Stimulated activated memory B cell treated with anti-CD40 and anti-IgM and Interleukin-4, amounts not matched to agents 10 μg/mL and 1 μg/mL and 100 μg/mL, for 72 hours (primary cell): ENCODE measurements at regions not wholly inside any gene's neighbourhood (a gene's known extent, or its start where the extent isn't known, plus 50 kb on each side); places are given as distances from the start of the nearest gene placed in this dataset.
"Not testable (repeated sequence)": the region's sequence is repeated elsewhere in the genome, so short reads cannot be mapped to it uniquely, and the experiment has no call there.

Source experiments
- ATAC-seq: fragments of 150-1000 bp; cut with Tn5 transposase; 2 replicates; pipeline ENCODE4 v1.10.0; 2021
- H3K27ac Mint-ChIP-seq: one replicate; pipeline ENCODE4 v1.8.0; 2022; ENCODE audit warnings: mild to moderate bottlenecking, mixed read lengths
- H3K27me3 Mint-ChIP-seq: one replicate; pipeline ENCODE4 v1.8.0; 2022; ENCODE audit warnings: mixed read lengths
- H3K36me3 Mint-ChIP-seq: one replicate; pipeline ENCODE4 v1.8.0; 2022; ENCODE audit warnings: mixed read lengths
- H3K4me1 Mint-ChIP-seq: one replicate; pipeline ENCODE4 v1.8.0; 2022; ENCODE audit warnings: mixed read lengths
- H3K4me3 Mint-ChIP-seq: one replicate; pipeline ENCODE4 v1.8.0; 2022; ENCODE audit warnings: mild to moderate bottlenecking, moderate library complexity, mixed read lengths
- H3K9me3 Mint-ChIP-seq: one replicate; pipeline ENCODE4 v1.8.0; 2022; ENCODE audit warnings: mixed read lengths

DNA sequence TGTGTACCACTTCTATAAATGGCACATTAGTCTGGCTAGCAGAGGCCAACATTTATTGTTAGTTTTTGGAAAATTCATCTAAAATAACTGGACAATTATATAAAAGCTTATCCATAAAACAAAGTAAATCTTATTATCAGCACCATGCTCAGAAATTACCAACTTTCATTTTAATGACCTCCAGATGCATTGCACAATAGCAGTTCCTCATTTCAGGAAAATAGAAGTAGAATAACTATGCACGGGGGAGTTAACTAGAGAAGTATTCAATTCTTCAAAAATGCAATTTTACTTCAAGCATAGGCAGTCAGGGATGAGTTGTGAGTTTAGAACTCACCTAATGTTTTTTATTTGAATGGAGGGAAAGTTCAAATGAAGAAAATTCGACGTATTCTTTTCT is 1023.5 kb downstream of the PCDH17 start:
- no peak overlapping the region for H3K27ac Mint-ChIP-seq
- H3K36me3 Mint-ChIP-seq = no peaks in the 10 kb centered on the region
- peaks cover 3% of the 10 kb centered on the region for H3K9me3 Mint-ChIP-seq
- H3K27me3 Mint-ChIP-seq = no peaks in the 10 kb centered on the region
- no peaks in the 10 kb centered on the region for H3K4me1 Mint-ChIP-seq
- H3K4me3 Mint-ChIP-seq = no peak overlapping the region
- no peak for ATAC-seq

- H3K4me1 Mint-ChIP-seq = no peaks in the 10 kb centered on the region
- H3K9me3 Mint-ChIP-seq = peaks cover 8% of the 10 kb centered on the region
- H3K36me3 Mint-ChIP-seq = no peaks in the 10 kb centered on the region
These were observed 1029.3 kb downstream of the PCDH17 start for GRCh38 chr13:58660826-58661225.

DNA sequence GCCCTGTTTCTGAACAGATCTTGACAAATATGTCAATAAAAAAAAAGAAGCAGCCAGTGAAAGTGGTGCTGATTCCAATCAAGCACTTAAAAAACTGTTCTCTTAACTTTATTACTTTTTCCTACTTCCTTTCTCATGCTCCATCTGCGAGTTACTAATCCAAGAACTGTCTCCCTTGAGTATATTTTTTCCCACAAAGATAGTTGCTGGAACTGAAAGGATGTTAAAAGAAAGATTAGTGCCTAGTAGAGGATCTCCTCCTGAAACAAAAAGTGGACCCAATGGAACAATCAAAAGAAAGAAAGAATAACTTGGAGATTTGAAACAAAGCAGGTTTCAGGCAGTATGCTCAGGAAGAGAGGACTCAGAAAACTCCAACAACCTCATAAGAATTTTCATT is 1034.8 kb downstream of the PCDH17 start:
- H3K4me3 Mint-ChIP-seq = no peak overlapping the region

More at GRCh38 chr13:58660826-58661225, 1029.3 kb downstream of the PCDH17 start:
- ATAC-seq = no peak
- H3K27ac Mint-ChIP-seq = no peak overlapping the region
- no peaks in the 10 kb centered on the region for H3K27me3 Mint-ChIP-seq
- no peak overlapping the region for H3K4me3 Mint-ChIP-seq

GRCh38 chr13:58667096-58667495 is 1035.6 kb downstream of the PCDH17 start:
- no peaks in the 10 kb centered on the region for H3K4me1 Mint-ChIP-seq
- no peaks in the 10 kb centered on the region for H3K27me3 Mint-ChIP-seq
- no peak overlapping the region for H3K27ac Mint-ChIP-seq
- ATAC-seq = no peak
- peaks cover 5% of the 10 kb centered on the region for H3K9me3 Mint-ChIP-seq
- no peak overlapping the region for H3K4me3 Mint-ChIP-seq
- no peaks in the 10 kb centered on the region for H3K36me3 Mint-ChIP-seq

More for the DNA sequence above, 1034.8 kb downstream of the PCDH17 start:
- Mint-ChIP-seq H3K27ac (no peak overlapping the region), H3K9me3 (peaks cover 5% of the 10 kb centered on the region), H3K36me3 (no peaks in the 10 kb centered on the region), H3K4me1 (no peaks in the 10 kb centered on the region), H3K27me3 (no peaks in the 10 kb centered on the region)
- no peak for ATAC-seq

DNA sequence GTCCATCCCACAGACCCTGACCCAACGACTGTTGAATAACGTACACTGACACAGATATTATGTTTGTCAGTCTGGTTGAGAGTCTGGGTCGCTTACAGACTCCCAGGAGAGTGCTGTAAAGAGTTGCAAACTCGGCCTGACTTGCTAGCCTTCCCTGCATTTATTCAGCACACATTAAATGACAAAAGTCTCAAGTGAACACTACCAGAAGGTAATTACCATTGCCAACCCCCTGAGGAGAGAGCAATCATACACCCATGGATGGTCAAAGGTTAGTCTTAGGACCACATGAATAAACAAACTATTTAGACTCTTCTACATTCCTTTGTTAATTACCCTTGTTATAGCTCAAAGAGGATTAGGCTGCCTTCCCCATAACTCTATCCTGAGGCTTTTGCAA is 1048.6 kb downstream of the PCDH17 start:
- Mint-ChIP-seq H3K4me1 (no peaks in the 10 kb centered on the region), H3K27ac (no peak overlapping the region), H3K9me3 (peaks cover 2% of the 10 kb centered on the region), H3K27me3 (no peaks in the 10 kb centered on the region), H3K4me3 (no peak overlapping the region), H3K36me3 (no peaks in the 10 kb centered on the region)
- no peak for ATAC-seq

- no peaks in the 10 kb centered on the region for H3K36me3 Mint-ChIP-seq
- no peaks in the 10 kb centered on the region for H3K4me1 Mint-ChIP-seq
- no peak overlapping the region for H3K4me3 Mint-ChIP-seq
- H3K27me3 Mint-ChIP-seq = no peaks in the 10 kb centered on the region
- H3K9me3 Mint-ChIP-seq = peaks cover 2% of the 10 kb centered on the region
- no peak overlapping the region for H3K27ac Mint-ChIP-seq
- ATAC-seq = no peak
These were observed 1051.1 kb downstream of the PCDH17 start for GRCh38 chr13:58682616-58683015.

- Mint-ChIP-seq H3K27ac (no peak overlapping the region), H3K27me3 (no peaks in the 10 kb centered on the region), H3K9me3 (peaks cover 2% of the 10 kb centered on the region), H3K4me3 (no peak overlapping the region), H3K36me3 (no peaks in the 10 kb centered on the region), H3K4me1 (no peaks in the 10 kb centered on the region)
- no peak for ATAC-seq
These were observed 1055.6 kb downstream of the PCDH17 start for GRCh38 chr13:58687148-58687547.

- H3K4me3 Mint-ChIP-seq = no peak overlapping the region
- peaks cover 3% of the 10 kb centered on the region for H3K9me3 Mint-ChIP-seq
- no peak for ATAC-seq
- H3K27ac Mint-ChIP-seq = no peak overlapping the region
- H3K36me3 Mint-ChIP-seq = no peaks in the 10 kb centered on the region
- no peaks in the 10 kb centered on the region for H3K4me1 Mint-ChIP-seq
- H3K27me3 Mint-ChIP-seq = no peaks in the 10 kb centered on the region
These were observed 1067.0 kb downstream of the PCDH17 start for GRCh38 chr13:58698531-58698930.

- H3K9me3 Mint-ChIP-seq = peaks cover 9% of the 10 kb centered on the region
These were observed 1073.4 kb downstream of the PCDH17 start for GRCh38 chr13:58704953-58705352.

GRCh38 chr13:58706421-58706820 is 1074.9 kb downstream of the PCDH17 start:
- Mint-ChIP-seq H3K4me3 (no peak overlapping the region), H3K27me3 (no peaks in the 10 kb centered on the region), H3K9me3 (peaks cover 14% of the 10 kb centered on the region), H3K27ac (no peak overlapping the region), H3K36me3 (no peaks in the 10 kb centered on the region), H3K4me1 (no peaks in the 10 kb centered on the region)
- ATAC-seq = no peak

More at GRCh38 chr13:58704953-58705352, 1073.4 kb downstream of the PCDH17 start:
- no peak overlapping the region for H3K27ac Mint-ChIP-seq
- no peak for ATAC-seq
- no peaks in the 10 kb centered on the region for H3K4me1 Mint-ChIP-seq
- H3K36me3 Mint-ChIP-seq = no peaks in the 10 kb centered on the region
- no peak overlapping the region for H3K4me3 Mint-ChIP-seq
- no peaks in the 10 kb centered on the region for H3K27me3 Mint-ChIP-seq

GRCh38 chr13:58712191-58712590 is 1080.6 kb downstream of the PCDH17 start:
- Mint-ChIP-seq H3K4me3 (no peak overlapping the region), H3K27me3 (no peaks in the 10 kb centered on the region), H3K36me3 (no peaks in the 10 kb centered on the region), H3K4me1 (no peaks in the 10 kb centered on the region), H3K27ac (no peak overlapping the region), H3K9me3 (peaks cover 9% of the 10 kb centered on the region)
- no peak for ATAC-seq

- not testable (repeated sequence) for H3K27me3 Mint-ChIP-seq, ATAC-seq, H3K27ac Mint-ChIP-seq, H3K9me3 Mint-ChIP-seq, H3K36me3 Mint-ChIP-seq, H3K4me3 Mint-ChIP-seq, H3K4me1 Mint-ChIP-seq
These were observed 1082.5 kb downstream of the PCDH17 start for GRCh38 chr13:58714016-58714415.

DNA sequence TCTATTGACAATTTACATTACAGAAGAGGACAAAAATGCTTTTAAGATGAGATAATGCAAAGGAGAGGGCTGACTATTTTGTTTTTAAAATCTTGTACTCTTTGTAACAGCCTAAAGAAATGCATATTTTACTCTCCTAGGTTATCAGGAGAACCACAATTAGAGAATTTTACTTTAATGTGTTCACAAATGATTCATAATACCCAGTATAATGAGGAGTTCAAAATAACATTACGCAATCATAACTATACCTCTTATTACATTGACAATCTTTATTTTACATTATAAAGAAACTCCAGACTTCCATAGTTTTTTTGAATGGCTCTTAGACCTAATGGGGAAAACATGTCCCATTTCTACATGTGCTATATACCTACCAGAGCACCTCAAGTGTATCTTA is 1089.7 kb downstream of the PCDH17 start:
- Mint-ChIP-seq H3K27me3 (no peaks in the 10 kb centered on the region), H3K9me3 (peaks cover 6% of the 10 kb centered on the region), H3K27ac (no peak overlapping the region), H3K4me3 (no peak overlapping the region), H3K36me3 (no peaks in the 10 kb centered on the region), H3K4me1 (no peaks in the 10 kb centered on the region)
- ATAC-seq = no peak

DNA sequence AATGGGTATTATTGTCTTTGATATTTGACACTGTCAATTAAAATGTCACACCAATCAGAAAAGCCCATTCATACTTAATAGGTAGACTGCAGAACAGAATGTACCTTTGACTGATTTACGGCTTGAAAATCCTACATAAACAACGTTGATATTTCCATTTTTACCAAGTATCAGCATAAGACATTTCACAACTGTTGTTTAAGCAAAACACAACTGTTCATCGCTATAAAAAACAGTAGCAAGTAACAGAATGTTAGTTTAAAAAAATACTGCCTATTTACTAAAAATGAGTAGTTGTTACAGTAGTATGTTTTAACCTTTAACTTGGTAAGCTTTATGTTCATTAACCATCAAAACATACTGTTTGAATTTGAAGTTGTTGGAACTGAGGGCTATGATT is 1096.6 kb downstream of the PCDH17 start:
- ATAC-seq = no peak
- H3K27ac Mint-ChIP-seq = no peak overlapping the region

DNA sequence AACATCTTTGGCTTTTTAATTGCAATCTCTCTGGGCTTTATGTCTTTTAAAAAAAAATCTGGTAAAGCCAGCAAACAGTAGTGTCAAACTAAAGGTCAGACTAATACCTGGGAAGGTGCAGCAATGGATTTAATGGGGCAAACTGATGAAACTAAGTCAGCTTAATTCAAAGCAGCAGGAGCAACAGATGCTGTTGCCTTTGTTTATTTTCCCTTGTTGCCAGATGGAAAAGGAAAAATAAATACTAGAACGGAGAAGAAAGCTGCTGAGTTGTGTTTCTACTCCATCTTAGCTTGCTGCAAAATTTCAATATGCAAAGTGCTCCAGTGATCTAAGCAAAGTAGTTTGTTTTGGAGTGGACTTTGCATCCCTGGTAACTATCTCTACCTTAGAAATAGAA is 1097.8 kb downstream of the PCDH17 start:
- no peak overlapping the region for H3K4me3 Mint-ChIP-seq
- H3K27ac Mint-ChIP-seq = no peak overlapping the region
- no peaks in the 10 kb centered on the region for H3K36me3 Mint-ChIP-seq
- no peaks in the 10 kb centered on the region for H3K4me1 Mint-ChIP-seq
- H3K27me3 Mint-ChIP-seq = no peaks in the 10 kb centered on the region
- peaks cover 6% of the 10 kb centered on the region for H3K9me3 Mint-ChIP-seq
- no peak for ATAC-seq

More for the DNA sequence above, 1096.6 kb downstream of the PCDH17 start:
- H3K36me3 Mint-ChIP-seq = no peaks in the 10 kb centered on the region
- no peak overlapping the region for H3K4me3 Mint-ChIP-seq
- H3K4me1 Mint-ChIP-seq = no peaks in the 10 kb centered on the region
- H3K27me3 Mint-ChIP-seq = no peaks in the 10 kb centered on the region
- peaks cover 6% of the 10 kb centered on the region for H3K9me3 Mint-ChIP-seq

GRCh38 chr13:58744686-58745085 is 1113.1 kb downstream of the PCDH17 start:
- Mint-ChIP-seq H3K4me3 (no peak overlapping the region), H3K9me3 (no peaks in the 10 kb centered on the region), H3K27ac (no peak overlapping the region), H3K27me3 (no peaks in the 10 kb centered on the region), H3K4me1 (no peaks in the 10 kb centered on the region), H3K36me3 (no peaks in the 10 kb centered on the region)
- no peak for ATAC-seq

- Mint-ChIP-seq H3K9me3 (no peaks in the 10 kb centered on the region), H3K36me3 (no peaks in the 10 kb centered on the region), H3K4me3 (no peak overlapping the region), H3K4me1 (no peaks in the 10 kb centered on the region), H3K27ac (no peak overlapping the region), H3K27me3 (no peaks in the 10 kb centered on the region)
- ATAC-seq = no peak
These were observed 1136.0 kb downstream of the PCDH17 start for GRCh38 chr13:58767566-58767965.
